Natural killer cell (primary cell): ENCODE measurements at regions not wholly inside any gene's neighbourhood (a gene's known extent, or its start where the extent isn't known, plus 50 kb on each side); places are given as distances from the start of the nearest gene placed in this dataset.

Experiments
- ATAC-seq, 3 donors: fragments of 150-1000 bp in 2 of 3; fragments of 200-7000 bp in 1 of 3; cut with Tn5 transposase; 1 replicate in 1 of 3; 2 replicates in 2 of 3; pipeline ENCODE4 v1.10.0; 2021; ENCODE audit warnings: mild to moderate bottlenecking in 2 of 3, moderate library complexity in 2 of 3
- DNase-seq, 2 donors: peaks; one replicate each; pipeline versions ENCODE4 v3.0.0 to v3.0.0-alpha.2; 2013 to 2021; ENCODE audit warnings: mixed read lengths in 1 of 2
- H3K27ac ChIP-seq: one replicate; pipeline ENCODE4 v1.5.1; 2013; ENCODE audit warnings: mild to moderate bottlenecking, low read length
- H3K27me3 ChIP-seq: one replicate; pipeline ENCODE4 v1.6.1; 2013; ENCODE audit warnings: low read length; ENCODE audit not compliant: control insufficient read depth, insufficient read depth
- H3K36me3 ChIP-seq: one replicate; pipeline ENCODE4 v1.6.1; 2013; ENCODE audit warnings: low read length; ENCODE audit not compliant: control insufficient read depth, insufficient read depth
- H3K4me1 ChIP-seq: one replicate; pipeline ENCODE4 v1.6.1; 2013; ENCODE audit warnings: low read length; ENCODE audit not compliant: control insufficient read depth, insufficient read depth
- H3K4me3 ChIP-seq: one replicate; pipeline ENCODE4 v1.5.1; 2013; ENCODE audit warnings: low read length
- H3K9me3 ChIP-seq: one replicate; pipeline ENCODE4 v1.6.1; 2013; ENCODE audit warnings: low read length; ENCODE audit not compliant: control insufficient read depth, insufficient read depth
- H3K27ac Mint-ChIP-seq, 2 donors: one replicate each; pipeline ENCODE4 v1.8.0; 2022; ENCODE audit warnings: mild to moderate bottlenecking in 2 of 2, mixed read lengths in 2 of 2, moderate library complexity in 1 of 2
- H3K27me3 Mint-ChIP-seq, 2 donors: one replicate each; pipeline ENCODE4 v1.8.0; 2022; ENCODE audit warnings: low read depth in 2 of 2, mixed read lengths in 2 of 2
- H3K36me3 Mint-ChIP-seq: one replicate; pipeline ENCODE4 v1.8.0; 2022; ENCODE audit warnings: mixed read lengths
- H3K4me1 Mint-ChIP-seq, 2 donors: one replicate each; pipeline ENCODE4 v1.8.0; 2022; ENCODE audit warnings: mixed read lengths in 2 of 2
- H3K4me3 Mint-ChIP-seq: one replicate; pipeline ENCODE4 v1.8.0; 2022; ENCODE audit warnings: mild to moderate bottlenecking, moderate library complexity, mixed read lengths
- H3K9me3 Mint-ChIP-seq, 2 donors: one replicate each; pipeline ENCODE4 v1.8.0; 2022; ENCODE audit warnings: mixed read lengths in 2 of 2
- WGBS: methylation state at CpG from one replicate; pipeline ENCODE4 v1.1.7; 2013; ENCODE audit warnings: missing lambda C conversion rate; ENCODE audit not compliant: insufficient coverage; 5-methylcytosine and 5-hydroxymethylcytosine counted together
- intact Hi-C: fragments of 100-400 bp; cut with micrococcal nuclease; formaldehyde crosslinking; loops from one replicate; pipeline ENCODE4 v1.14.2; 2022
- TF ChIP-seq, protein P1 (sequence below): fragments of 200-600 bp; IDR thresholded peaks from one replicate; pipeline ENCODE4 v1.8.0; 2022; ENCODE audit warnings: antibody characterized with exemption

DNA sequence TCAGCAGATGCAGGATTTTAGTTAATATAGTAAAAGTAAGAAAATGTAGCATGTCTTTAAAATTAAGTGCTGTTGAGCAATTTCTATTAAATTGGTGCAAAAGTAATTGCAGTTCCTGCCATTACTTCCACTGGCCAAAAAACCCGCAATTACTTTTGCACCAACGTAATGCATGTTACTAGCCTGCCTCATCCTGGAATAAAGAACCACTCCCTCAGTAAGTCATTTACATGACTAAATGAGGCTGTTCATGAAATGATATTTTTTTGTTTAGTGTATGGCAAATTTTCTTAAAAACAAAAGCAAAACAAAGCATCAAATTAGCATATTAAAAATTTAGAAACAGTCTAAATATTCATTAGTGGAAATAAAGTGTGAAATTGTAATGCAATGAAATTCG, 180.4 kb downstream of the DIPK2A start:
- H3K9me3 ChIP-seq: no peaks in the 10 kb centered on the region
- TF ChIP-seq, protein P1, sequence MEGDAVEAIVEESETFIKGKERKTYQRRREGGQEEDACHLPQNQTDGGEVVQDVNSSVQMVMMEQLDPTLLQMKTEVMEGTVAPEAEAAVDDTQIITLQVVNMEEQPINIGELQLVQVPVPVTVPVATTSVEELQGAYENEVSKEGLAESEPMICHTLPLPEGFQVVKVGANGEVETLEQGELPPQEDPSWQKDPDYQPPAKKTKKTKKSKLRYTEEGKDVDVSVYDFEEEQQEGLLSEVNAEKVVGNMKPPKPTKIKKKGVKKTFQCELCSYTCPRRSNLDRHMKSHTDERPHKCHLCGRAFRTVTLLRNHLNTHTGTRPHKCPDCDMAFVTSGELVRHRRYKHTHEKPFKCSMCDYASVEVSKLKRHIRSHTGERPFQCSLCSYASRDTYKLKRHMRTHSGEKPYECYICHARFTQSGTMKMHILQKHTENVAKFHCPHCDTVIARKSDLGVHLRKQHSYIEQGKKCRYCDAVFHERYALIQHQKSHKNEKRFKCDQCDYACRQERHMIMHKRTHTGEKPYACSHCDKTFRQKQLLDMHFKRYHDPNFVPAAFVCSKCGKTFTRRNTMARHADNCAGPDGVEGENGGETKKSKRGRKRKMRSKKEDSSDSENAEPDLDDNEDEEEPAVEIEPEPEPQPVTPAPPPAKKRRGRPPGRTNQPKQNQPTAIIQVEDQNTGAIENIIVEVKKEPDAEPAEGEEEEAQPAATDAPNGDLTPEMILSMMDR: no peak
- no peaks in the 10 kb centered on the region for H3K27me3 ChIP-seq
- no CpG with 5 or more reads among the region's 3 CpGs for whole genome bisulfite sequencing
- H3K27ac ChIP-seq: no peak overlapping the region
- no peak overlapping the region for H3K4me3 Mint-ChIP-seq
- H3K9me3 Mint-ChIP-seq: no peaks in the 10 kb centered on the region
- no peak overlapping the region for H3K4me3 ChIP-seq
- DNase-seq (no peak), ATAC-seq (no peak)
- intact Hi-C loops: no loop called here
- H3K36me3 Mint-ChIP-seq: no peaks in the 10 kb centered on the region
- H3K27me3 Mint-ChIP-seq: peaks cover 0 to 5% of the 10 kb centered on the region in 2 donors
- H3K27ac Mint-ChIP-seq: no peak overlapping the region
- H3K4me1 ChIP-seq: no peaks in the 10 kb centered on the region
- no peaks in the 10 kb centered on the region for H3K4me1 Mint-ChIP-seq
- no peaks in the 10 kb centered on the region for H3K36me3 ChIP-seq

DNA sequence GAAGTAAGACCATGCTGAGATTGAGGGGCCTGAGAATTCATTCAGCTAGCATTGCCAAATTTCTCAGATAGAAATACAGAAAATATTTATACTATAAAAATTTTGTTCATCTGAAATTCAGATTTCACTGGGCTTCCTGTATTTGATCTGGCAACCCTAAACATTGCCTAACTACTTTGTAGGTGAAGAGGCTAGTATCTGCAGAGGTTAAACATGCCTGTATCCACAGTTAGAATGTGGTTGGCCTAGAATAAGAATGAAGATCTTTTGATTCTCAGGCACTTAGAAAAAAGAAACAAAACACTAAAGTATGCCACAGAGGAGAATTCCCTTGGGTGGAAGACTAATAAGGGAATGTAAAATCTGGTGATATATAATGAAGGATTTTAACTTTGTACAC, 189.0 kb downstream of the DIPK2A start:
- no peaks in the 10 kb centered on the region for H3K27me3 Mint-ChIP-seq
- H3K9me3 Mint-ChIP-seq: no peaks in the 10 kb centered on the region
- H3K27ac Mint-ChIP-seq: no peak overlapping the region
- intact Hi-C loops: no loop called here
- Histone ChIP-seq H3K27me3 (no peaks in the 10 kb centered on the region), H3K4me3 (no peak overlapping the region), H3K36me3 (no peaks in the 10 kb centered on the region), H3K9me3 (no peaks in the 10 kb centered on the region), H3K4me1 (no peaks in the 10 kb centered on the region), H3K27ac (no peak overlapping the region)
- H3K4me1 Mint-ChIP-seq: no peaks in the 10 kb centered on the region
- no peaks in the 10 kb centered on the region for H3K36me3 Mint-ChIP-seq
- TF ChIP-seq, protein P1: no peak
- no peak for ATAC-seq
- H3K4me3 Mint-ChIP-seq: no peak overlapping the region
- DNase-seq: no peak

DNA sequence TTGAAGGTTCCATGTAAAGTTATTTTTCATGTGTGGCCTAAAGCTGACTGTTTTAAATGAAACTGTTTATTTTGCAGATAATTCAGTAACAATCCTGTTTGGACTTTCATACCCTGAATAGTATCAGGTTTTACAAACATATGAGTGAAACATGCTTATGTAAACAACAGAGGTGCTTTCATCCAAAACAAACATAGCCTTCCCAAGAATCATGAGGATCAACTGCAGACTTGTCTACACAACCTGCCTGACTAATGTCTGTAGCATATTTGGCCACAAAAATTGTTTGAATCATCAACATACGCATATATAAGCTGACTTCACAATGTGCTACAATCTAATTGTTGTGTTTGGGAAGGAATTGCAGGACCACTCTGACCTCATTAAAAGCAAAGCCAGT, 190.4 kb downstream of the DIPK2A start:
- no peak overlapping the region for H3K4me3 ChIP-seq
- Mint-ChIP-seq H3K4me1 (no peaks in the 10 kb centered on the region), H3K4me3 (no peak overlapping the region), H3K9me3 (no peaks in the 10 kb centered on the region), H3K27me3 (no peaks in the 10 kb centered on the region), H3K36me3 (no peaks in the 10 kb centered on the region), H3K27ac (no peak overlapping the region)
- ATAC-seq (no peak), DNase-seq (no peak)
- H3K27ac ChIP-seq: no peak overlapping the region
- no peaks in the 10 kb centered on the region for H3K4me1 ChIP-seq
- 100% methylated on average over 1 of the region's 1 CpG for WGBS
- no peaks in the 10 kb centered on the region for H3K27me3 ChIP-seq
- no peaks in the 10 kb centered on the region for H3K9me3 ChIP-seq
- TF ChIP-seq, protein P1: no peak
- intact Hi-C loops: no loop called here
- H3K36me3 ChIP-seq: no peaks in the 10 kb centered on the region

DNA sequence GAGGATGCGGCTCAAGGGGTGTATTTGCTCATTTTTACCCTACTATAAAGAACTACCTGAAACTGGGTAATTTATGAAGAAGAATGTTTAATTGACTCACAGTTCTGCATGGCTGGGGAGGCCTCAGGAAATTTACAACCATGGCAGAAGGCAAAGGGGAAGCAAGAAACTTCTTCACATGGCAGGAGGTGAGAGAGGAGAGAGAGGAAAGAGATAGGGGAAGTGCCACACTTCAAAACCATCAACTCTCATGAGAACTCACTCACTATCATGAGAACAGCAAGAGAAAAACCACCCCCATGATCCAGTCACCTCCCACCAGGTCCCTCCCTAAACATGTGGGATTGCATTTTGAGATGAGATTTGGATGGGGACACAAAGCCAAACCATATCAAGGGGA, 192.7 kb downstream of the DIPK2A start:
- ATAC-seq: no peak
- H3K36me3 Mint-ChIP-seq: no peaks in the 10 kb centered on the region
- H3K27me3 ChIP-seq: no peaks in the 10 kb centered on the region
- TF ChIP-seq, protein P1: no peak
- no peaks in the 10 kb centered on the region for H3K4me1 ChIP-seq
- H3K4me3 Mint-ChIP-seq: no peak overlapping the region
- no peak overlapping the region for H3K27ac Mint-ChIP-seq
- intact Hi-C loops: no loop called here
- no peak overlapping the region for H3K27ac ChIP-seq
- DNase-seq: no peak
- no CpG with 5 or more reads among the region's 1 CpG for WGBS
- no peaks in the 10 kb centered on the region for H3K27me3 Mint-ChIP-seq
- H3K9me3 ChIP-seq: no peaks in the 10 kb centered on the region
- H3K9me3 Mint-ChIP-seq: no peaks in the 10 kb centered on the region
- no peaks in the 10 kb centered on the region for H3K36me3 ChIP-seq
- H3K4me3 ChIP-seq: no peak overlapping the region
- H3K4me1 Mint-ChIP-seq: no peaks in the 10 kb centered on the region
